Bone marrow (tissue), 2 donors: ENCODE measurements at regions not wholly inside any gene's neighbourhood (a gene's known extent, or its start where the extent isn't known, plus 50 kb on each side); places are given as distances from the start of the nearest gene placed in this dataset.
A peak's percentile ranks its signal among the peaks of the same experiment; 100 is the strongest.

Experiments
- DNase-seq, 2 donors: peaks; one replicate each; lab custom pipeline; 2025; lab: John Stamatoyannopoulos, UW

- no peak for DNase-seq
Measured at GRCh38 chr16:86060381-86061317, 161.7 kb downstream of the IRF8 start.

DNA sequence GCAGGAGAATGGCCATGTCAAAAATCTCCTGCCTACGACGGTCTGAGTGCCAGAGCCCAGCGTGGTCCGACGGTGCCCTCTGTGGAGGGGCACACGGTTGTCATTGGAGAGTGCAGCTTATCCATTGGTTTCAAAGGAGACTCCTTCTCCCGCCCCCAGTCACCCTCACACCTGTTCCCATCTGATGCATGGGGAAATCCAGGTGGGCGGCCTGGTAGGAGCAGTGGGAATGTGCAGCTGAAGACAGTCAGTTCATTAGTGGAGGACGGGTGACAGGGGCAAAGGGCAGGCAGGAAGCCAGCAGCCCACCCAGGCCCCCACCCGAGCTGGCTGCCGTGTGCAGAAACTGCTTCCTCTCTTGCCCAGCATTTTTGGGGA, 162.3 kb downstream of the IRF8 start:
- no peak for DNase-seq

- DNase-seq, result no peak
Measured at GRCh38 chr16:86061721-86062120, 162.8 kb downstream of the IRF8 start.

GRCh38 chr16:86062271-86062965, 163.5 kb downstream of the IRF8 start:
- no peak for DNase-seq

GRCh38 chr16:86063760-86064405, 164.9 kb downstream of the IRF8 start:
- peak in 1 of 2 donors; percentile 7 for DNase-seq

DNA sequence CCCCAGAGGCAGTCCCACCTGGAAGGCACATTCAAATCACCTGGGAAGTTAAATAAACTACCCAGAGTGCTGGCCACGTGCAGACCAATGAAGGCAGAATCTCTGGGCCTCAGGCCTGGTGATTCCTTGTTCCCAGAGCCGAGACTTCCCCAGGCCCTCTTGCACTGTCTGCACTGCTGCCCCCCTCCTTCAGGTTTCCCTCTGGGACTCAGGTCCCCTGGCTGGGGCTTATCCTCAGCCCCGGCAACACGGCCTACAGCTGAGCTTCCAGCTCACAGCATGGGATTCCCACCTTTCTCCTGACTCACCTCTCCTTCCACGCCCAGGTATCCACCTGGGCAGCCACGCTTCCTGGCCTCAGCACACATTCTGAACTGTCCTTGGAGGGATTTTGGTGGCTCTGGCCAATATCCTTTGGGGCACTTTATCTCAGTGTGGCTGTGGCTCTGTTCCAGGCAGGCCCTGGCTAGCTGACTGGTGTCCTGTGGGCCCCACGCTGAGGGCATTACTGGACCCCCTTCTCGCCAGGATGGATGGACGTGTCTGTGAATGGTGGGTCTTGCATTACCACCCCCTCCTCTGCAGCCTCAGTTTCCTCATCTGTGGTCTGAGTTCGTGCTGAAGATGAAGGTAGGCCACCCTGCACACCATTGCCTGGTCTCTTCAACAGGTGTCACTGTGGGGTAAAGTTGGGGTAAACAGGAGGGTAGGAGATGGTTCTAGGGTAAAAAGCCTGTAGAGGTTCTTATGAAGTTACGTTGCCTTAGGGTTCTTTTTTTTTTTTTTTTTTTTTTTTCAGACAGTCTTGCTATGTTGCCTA, 165.7 kb downstream of the IRF8 start:
- no peak for DNase-seq

DNA sequence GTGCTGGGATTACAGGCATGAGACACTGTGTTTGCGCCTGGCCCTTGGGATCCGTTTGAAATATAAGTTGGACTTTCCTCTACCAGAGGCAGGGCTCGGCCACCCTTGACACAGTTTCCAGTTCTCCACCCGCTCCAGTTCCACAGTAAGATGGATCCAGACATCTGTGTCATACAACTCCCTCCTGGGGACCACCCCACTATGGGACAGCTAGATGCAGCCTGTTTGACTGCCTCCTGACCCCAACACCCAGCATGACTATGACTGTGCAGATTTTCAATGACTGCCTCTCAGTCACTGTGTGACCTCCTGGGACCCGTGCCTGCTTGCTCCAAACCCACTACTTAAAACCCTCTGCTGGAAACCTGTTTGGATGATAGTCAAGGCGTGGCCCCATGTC, 166.7 kb downstream of the IRF8 start:
- no peak for DNase-seq

DNA sequence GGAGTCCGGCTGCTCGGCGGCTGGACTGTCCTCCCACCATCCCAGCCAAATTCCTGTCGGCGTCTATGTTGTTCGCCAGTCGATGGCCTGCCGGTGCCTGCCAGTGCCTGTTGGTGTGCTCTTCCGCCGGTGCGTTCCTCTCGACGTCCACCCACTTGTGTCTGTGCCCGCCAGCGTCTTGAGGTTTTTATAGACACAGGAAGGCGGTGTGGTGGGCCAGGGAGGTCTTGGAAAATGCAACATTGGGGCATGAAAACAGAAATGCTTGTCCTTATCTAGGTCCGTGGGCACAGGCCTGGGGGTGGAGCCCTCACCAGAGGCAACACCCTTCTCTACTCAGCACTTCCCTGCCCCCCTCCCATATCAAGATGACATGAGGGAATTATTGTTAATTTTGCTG, 167.8 kb downstream of the IRF8 start:
- DNase-seq, result no peak

- no peak for DNase-seq
Measured at GRCh38 chr16:86067516-86067915, 168.6 kb downstream of the IRF8 start.

- no peak for DNase-seq
Measured at GRCh38 chr16:86067936-86068335, 169.0 kb downstream of the IRF8 start.

GRCh38 chr16:86068722-86069121, 169.8 kb downstream of the IRF8 start:
- no peak for DNase-seq

- no peak for DNase-seq
Measured at GRCh38 chr16:86069736-86070298, 170.9 kb downstream of the IRF8 start.

DNA sequence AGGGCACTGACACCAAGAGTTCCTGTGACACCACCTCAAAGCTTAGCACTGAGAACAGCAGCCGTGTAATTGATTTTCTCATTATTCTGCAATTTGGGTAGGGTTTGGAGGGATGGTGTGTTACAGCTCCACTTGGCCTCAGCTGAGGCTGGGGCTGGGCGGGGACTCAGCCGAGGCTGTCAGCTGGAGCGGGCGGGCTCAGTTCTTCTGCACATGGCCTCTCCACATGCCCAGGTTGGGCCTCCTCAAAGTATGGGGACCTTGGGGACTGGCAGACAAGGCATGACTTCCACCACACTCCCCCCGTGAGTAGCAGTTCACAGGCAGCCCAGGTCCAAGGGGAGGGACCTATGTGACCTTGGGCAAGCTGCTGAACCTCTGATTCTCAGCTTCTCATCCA, 171.5 kb downstream of the IRF8 start:
- DNase-seq, result no peak

DNA sequence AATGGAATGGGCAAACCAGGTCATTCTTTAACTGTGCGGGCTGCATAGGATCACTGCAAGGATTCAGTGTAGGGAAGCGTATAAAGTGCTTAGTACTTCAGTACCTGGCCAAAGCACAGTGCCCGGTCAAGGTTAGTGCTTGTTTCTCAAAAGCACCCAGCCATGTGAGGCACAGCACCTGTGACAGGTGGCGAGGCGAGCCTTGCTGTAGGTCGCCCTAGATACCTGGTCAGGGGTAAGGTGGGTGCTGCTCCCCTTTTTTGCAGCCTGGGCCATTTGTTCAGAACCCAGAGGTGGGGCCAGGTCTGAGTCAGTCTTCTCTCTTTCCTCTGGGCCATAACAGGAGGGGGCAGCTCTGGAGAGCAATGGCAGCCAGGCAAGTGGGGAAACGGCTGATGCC, 172.0 kb downstream of the IRF8 start:
- DNase-seq, result no peak

DNA sequence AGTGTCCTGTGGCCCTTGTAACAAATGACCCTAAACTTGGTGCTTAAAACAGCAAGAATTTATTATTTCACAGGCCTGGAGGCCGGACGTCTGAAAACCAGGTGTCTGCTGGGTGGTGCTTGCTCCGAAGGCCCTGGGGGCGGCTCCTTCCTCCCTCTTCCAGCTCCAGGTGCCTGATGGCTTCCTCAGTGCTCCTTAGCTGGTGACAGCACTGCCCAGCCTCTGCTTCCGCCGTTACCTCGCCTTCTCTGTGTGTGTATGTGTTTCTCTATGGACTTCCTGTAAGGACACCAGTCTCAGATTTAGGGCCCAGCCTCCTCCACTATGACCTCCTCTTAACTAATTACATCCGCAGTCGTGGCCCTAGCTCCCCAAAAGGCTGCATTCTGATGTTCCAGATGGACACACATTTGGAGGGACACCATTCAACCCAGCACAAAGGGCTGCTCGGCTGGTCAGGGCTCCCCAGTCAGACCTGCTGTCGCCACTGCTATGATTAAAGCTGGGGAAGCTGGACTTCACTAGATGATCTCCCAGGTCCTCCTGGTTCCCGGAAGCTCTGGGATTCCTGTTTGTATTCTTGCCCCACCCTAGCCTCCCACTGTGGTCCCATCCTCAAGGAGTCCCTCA, 172.8 kb downstream of the IRF8 start:
- DNase-seq, result no peak

DNA sequence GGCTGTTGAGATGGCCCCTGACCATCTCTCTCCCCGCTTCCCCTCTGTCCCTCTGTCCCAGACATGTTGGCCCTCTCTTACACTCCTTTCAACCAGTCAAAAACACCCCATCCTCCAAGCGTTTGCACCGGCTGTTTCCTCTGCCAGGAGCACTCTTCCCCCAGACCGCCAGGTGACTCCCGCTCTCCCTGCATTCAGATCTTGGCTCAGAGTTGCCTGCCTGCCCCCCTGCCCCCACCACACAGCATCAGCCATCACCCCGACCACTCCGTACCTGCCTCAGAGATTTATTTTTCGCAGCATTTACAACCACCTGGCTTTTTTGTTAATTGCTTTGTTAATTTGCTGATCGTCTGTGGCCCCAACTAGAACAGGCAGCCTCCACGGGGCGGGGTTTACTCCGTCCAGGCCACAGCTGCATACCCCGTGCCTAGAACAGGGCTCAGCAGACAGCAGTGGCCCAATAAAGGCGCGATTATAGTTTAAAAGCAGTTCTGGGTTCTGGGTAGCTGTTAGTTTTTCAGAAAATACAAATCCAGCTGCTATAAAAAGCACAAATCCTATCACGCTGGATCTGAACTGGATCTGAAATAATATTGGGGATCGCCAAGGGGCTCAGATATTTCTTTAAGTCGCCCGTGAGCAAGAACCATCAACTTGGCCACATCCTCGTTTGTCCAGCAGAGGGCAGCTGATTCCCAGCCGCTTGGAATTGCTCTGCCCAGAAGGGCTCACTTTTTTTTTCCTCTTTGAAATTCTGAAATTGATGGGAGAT, 173.6 kb downstream of the IRF8 start:
- DNase-seq, result peak in 1 of 2 donors; percentile 13

- DNase-seq, result no peak
Measured at GRCh38 chr16:86073103-86073625, 174.2 kb downstream of the IRF8 start.

DNA sequence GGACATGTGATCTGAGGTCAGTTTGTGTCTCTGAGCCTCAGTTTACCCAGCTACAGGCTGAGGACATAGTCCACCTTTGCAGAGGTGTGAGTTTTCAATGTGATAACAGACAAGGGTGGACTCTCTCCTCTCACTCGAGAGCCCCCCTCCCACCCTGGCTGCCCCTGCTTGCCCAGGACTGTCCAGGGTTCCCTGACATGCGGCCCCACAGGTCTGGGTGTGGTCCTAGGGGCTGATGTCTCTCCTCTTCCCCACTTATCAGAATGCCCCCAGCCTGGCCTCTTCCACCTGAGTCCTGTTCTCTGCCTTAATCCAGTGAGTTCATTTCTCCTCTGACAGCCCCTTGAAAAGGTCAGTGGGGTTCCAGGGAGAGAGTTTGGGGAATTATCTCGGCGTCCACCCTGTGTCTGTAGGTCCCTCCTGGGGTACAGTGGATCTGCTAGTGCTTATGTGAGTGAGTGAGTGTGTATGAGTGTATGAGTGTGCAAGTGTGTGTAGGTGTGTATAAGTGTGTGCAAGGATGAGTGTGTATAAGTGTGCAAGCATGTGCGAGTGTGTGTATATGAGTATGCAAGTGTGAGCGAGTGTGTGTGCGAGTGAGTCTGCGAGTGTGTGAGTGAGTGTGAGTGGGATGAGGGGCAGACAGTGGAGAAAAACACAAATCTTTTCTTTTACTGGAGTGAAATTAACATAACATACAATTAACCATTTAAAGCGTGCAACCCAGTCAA, 175.0 kb downstream of the IRF8 start:
- DNase-seq, result no peak
